Cardiac fibroblast (primary cell): ENCODE measurements at regions not wholly inside any gene's neighbourhood (a gene's known extent, or its start where the extent isn't known, plus 50 kb on each side); places are given as distances from the start of the nearest gene placed in this dataset.

ENCODE experiments used
- DNase-seq, 2 donors: peaks; one replicate each; pipeline versions ENCODE4 v3.0.0 to v3.0.0-alpha.2; 2010; ENCODE audit warnings: low read depth in 2 of 2
- H3K4me3 ChIP-seq, 2 donors: replicated peaks in 1 of 2; 1 replicate in 1 of 2; 2 replicates in 1 of 2; pipeline ENCODE4 v1.5.1; 2011; ENCODE audit warnings: low read depth in 2 of 2, low read length in 2 of 2, mild to moderate bottlenecking in 2 of 2, moderate library complexity in 1 of 2
- TF ChIP-seq, protein P1 (sequence below): IDR thresholded peaks from one replicate; pipeline ENCODE4 v1.5.1; 2011; ENCODE audit warnings: low read depth, mild to moderate bottlenecking, low read length, inconsistent platforms

DNA sequence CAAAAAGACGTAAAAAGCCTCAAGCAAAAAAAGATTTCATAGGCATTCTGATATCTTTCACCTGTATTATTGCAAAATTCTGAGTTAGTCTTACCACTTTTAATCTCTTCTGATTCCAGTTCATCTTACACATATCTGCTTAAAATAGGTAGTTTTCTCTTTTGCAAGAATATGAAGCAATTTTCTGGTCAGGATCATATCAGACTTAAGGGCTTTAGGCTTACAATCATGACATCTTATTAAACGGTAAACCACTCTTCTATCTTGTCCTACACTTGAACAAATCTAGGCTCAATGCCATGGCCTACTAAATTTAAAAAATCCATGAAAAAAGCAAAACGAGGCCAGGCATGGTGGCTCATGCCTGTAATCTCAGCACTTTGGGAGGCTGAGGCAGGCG lies 50.1 kb upstream of the GAREM1 start:
- no peak for DNase-seq
- TF ChIP-seq, protein P1, sequence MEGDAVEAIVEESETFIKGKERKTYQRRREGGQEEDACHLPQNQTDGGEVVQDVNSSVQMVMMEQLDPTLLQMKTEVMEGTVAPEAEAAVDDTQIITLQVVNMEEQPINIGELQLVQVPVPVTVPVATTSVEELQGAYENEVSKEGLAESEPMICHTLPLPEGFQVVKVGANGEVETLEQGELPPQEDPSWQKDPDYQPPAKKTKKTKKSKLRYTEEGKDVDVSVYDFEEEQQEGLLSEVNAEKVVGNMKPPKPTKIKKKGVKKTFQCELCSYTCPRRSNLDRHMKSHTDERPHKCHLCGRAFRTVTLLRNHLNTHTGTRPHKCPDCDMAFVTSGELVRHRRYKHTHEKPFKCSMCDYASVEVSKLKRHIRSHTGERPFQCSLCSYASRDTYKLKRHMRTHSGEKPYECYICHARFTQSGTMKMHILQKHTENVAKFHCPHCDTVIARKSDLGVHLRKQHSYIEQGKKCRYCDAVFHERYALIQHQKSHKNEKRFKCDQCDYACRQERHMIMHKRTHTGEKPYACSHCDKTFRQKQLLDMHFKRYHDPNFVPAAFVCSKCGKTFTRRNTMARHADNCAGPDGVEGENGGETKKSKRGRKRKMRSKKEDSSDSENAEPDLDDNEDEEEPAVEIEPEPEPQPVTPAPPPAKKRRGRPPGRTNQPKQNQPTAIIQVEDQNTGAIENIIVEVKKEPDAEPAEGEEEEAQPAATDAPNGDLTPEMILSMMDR, result no peak

More for the DNA sequence above, 50.1 kb upstream of the GAREM1 start:
- H3K4me3 ChIP-seq, result no peak overlapping the region
